ENCODE measurements at regions not wholly inside any gene's neighbourhood (a gene's known extent, or its start where the extent isn't known, plus 50 kb on each side); places are given as distances from the start of the nearest gene placed in this dataset.

GRCh38 chr10:130928306-130928705 lies 383.2 kb downstream of the TCERG1L start:
- H3K27me3 ChIP-seq (ENCODE audit: insufficient read depth), result no peaks in the 10 kb centered on the region
- no peak overlapping the region for H3K4me2 ChIP-seq
- no peaks in the 10 kb centered on the region for H4K20me1 ChIP-seq (replicated peaks; ENCODE audit: insufficient read depth)
- TF ChIP-seq, protein P1, sequence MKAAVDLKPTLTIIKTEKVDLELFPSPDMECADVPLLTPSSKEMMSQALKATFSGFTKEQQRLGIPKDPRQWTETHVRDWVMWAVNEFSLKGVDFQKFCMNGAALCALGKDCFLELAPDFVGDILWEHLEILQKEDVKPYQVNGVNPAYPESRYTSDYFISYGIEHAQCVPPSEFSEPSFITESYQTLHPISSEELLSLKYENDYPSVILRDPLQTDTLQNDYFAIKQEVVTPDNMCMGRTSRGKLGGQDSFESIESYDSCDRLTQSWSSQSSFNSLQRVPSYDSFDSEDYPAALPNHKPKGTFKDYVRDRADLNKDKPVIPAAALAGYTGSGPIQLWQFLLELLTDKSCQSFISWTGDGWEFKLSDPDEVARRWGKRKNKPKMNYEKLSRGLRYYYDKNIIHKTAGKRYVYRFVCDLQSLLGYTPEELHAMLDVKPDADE (IDR thresholded peaks at IDR 0.05), result no peak
- TF ChIP-seq, protein P2, sequence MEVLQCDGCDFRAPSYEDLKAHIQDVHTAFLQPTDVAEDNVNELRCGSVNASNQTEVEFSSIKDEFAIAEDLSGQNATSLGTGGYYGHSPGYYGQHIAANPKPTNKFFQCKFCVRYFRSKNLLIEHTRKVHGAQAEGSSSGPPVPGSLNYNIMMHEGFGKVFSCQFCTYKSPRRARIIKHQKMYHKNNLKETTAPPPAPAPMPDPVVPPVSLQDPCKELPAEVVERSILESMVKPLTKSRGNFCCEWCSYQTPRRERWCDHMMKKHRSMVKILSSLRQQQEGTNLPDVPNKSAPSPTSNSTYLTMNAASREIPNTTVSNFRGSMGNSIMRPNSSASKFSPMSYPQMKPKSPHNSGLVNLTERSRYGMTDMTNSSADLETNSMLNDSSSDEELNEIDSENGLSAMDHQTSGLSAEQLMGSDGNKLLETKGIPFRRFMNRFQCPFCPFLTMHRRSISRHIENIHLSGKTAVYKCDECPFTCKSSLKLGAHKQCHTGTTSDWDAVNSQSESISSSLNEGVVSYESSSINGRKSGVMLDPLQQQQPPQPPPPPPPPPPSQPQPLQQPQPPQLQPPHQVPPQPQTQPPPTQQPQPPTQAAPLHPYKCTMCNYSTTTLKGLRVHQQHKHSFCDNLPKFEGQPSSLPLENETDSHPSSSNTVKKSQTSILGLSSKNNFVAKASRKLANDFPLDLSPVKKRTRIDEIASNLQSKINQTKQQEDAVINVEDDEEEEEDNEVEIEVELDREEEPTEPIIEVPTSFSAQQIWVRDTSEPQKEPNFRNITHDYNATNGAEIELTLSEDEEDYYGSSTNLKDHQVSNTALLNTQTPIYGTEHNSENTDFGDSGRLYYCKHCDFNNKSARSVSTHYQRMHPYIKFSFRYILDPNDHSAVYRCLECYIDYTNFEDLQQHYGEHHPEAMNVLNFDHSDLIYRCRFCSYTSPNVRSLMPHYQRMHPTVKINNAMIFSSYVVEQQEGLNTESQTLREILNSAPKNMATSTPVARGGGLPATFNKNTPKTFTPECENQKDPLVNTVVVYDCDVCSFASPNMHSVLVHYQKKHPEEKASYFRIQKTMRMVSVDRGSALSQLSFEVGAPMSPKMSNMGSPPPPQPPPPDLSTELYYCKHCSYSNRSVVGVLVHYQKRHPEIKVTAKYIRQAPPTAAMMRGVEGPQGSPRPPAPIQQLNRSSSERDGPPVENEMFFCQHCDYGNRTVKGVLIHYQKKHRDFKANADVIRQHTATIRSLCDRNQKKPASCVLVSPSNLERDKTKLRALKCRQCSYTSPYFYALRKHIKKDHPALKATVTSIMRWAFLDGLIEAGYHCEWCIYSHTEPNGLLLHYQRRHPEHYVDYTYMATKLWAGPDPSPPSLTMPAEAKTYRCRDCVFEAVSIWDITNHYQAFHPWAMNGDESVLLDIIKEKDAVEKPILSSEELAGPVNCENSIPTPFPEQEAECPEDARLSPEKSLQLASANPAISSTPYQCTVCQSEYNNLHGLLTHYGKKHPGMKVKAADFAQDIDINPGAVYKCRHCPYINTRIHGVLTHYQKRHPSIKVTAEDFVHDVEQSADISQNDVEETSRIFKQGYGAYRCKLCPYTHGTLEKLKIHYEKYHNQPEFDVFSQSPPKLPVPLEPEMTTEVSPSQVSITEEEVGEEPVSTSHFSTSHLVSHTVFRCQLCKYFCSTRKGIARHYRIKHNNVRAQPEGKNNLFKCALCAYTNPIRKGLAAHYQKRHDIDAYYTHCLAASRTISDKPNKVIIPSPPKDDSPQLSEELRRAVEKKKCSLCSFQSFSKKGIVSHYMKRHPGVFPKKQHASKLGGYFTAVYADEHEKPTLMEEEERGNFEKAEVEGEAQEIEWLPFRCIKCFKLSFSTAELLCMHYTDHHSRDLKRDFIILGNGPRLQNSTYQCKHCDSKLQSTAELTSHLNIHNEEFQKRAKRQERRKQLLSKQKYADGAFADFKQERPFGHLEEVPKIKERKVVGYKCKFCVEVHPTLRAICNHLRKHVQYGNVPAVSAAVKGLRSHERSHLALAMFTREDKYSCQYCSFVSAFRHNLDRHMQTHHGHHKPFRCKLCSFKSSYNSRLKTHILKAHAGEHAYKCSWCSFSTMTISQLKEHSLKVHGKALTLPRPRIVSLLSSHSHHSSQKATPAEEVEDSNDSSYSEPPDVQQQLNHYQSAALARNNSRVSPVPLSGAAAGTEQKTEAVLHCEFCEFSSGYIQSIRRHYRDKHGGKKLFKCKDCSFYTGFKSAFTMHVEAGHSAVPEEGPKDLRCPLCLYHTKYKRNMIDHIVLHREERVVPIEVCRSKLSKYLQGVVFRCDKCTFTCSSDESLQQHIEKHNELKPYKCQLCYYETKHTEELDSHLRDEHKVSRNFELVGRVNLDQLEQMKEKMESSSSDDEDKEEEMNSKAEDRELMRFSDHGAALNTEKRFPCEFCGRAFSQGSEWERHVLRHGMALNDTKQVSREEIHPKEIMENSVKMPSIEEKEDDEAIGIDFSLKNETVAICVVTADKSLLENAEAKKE (CRISPR knock-in tag; IDR thresholded peaks at IDR 0.05), result no peak
- TF ChIP-seq STAT1 (IDR thresholded peaks at IDR 0.05; ENCODE audit: unreplicated experiment) (no peak), CTCF (conservative IDR thresholded peaks at IDR 0.05; ENCODE audit: low read depth in 2 of 2) (no peak), ZNF114 (CRISPR knock-in tag; IDR thresholded peaks at IDR 0.05) (no peak), CREB1 (CRISPR knock-in tag; IDR thresholded peaks at IDR 0.05; ENCODE audit: low read depth) (no peak), ZNF331 (CRISPR knock-in tag; IDR thresholded peaks at IDR 0.05; ENCODE audit: low read depth) (no peak), JUNB (IDR thresholded peaks at IDR 0.05; ENCODE audit: unreplicated experiment) (no peak), EZH2 (IDR thresholded peaks at IDR 0.05; ENCODE audit: low read depth, unreplicated experiment) (no peak), EZH2phosphoT487 (IDR thresholded peaks at IDR 0.05; ENCODE audit: unreplicated experiment) (no peak), POLR2AphosphoS5 (IDR thresholded peaks at IDR 0.05; ENCODE audit: low read depth) (no peak), NANOG (IDR thresholded peaks at IDR 0.05; ENCODE audit: borderline replicate concordance) (no peak)
- TF ChIP-seq, protein P3, sequence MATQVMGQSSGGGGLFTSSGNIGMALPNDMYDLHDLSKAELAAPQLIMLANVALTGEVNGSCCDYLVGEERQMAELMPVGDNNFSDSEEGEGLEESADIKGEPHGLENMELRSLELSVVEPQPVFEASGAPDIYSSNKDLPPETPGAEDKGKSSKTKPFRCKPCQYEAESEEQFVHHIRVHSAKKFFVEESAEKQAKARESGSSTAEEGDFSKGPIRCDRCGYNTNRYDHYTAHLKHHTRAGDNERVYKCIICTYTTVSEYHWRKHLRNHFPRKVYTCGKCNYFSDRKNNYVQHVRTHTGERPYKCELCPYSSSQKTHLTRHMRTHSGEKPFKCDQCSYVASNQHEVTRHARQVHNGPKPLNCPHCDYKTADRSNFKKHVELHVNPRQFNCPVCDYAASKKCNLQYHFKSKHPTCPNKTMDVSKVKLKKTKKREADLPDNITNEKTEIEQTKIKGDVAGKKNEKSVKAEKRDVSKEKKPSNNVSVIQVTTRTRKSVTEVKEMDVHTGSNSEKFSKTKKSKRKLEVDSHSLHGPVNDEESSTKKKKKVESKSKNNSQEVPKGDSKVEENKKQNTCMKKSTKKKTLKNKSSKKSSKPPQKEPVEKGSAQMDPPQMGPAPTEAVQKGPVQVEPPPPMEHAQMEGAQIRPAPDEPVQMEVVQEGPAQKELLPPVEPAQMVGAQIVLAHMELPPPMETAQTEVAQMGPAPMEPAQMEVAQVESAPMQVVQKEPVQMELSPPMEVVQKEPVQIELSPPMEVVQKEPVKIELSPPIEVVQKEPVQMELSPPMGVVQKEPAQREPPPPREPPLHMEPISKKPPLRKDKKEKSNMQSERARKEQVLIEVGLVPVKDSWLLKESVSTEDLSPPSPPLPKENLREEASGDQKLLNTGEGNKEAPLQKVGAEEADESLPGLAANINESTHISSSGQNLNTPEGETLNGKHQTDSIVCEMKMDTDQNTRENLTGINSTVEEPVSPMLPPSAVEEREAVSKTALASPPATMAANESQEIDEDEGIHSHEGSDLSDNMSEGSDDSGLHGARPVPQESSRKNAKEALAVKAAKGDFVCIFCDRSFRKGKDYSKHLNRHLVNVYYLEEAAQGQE (IDR thresholded peaks at IDR 0.05; ENCODE audit: unreplicated experiment), result no peak
- Mint-ChIP-seq H3K27me3 (ENCODE audit: insufficient read depth, low read depth, poor library complexity) (no peaks in the 10 kb centered on the region), H3K4me1 (no peaks in the 10 kb centered on the region), H3K9me3 (peaks cover 40% of the 10 kb centered on the region), H3K36me3 (ENCODE audit: low read depth) (peaks cover 9% of the 10 kb centered on the region; the same call in 2 of the 3 replicates), H3K4me3 (no peak overlapping the region), H3K27ac (no peak overlapping the region)
- no peaks in the 10 kb centered on the region for H3K4me1 ChIP-seq (ENCODE audit: insufficient read depth)
- no peaks in the 10 kb centered on the region for H3K36me3 ChIP-seq (ENCODE audit: insufficient read depth)
- no peak overlapping the region for H3K27ac ChIP-seq (ENCODE audit: low read depth)
- 0 out of 2 replicates have a peak, but pooled peaks cover 4% of the 10 kb centered on the region for H3K9me2 ChIP-seq (ENCODE audit: insufficient read depth)
- DNase-seq (ENCODE audit: low spot score) (no peak), ATAC-seq (no peak)
- no peak overlapping the region for H2AFZ ChIP-seq
- H3F3A ChIP-seq (replicated peaks; ENCODE audit: low read depth), result no peaks in the 10 kb centered on the region
- H3K79me2 ChIP-seq (replicated peaks; ENCODE audit: insufficient read depth), result no peaks in the 10 kb centered on the region
- H3K4me3 ChIP-seq, result no peak overlapping the region

All from GM23338 (cell line).